ENCODE measurements at regions not wholly inside any gene's neighbourhood (a gene's known extent, or its start where the extent isn't known, plus 50 kb on each side); places are given as distances from the start of the nearest gene placed in this dataset.
"Not testable (repeated sequence)": the region's sequence is repeated elsewhere in the genome, so short reads cannot be mapped to it uniquely, and the experiment has no call there.

- Histone ChIP-seq H3K4me1 (ENCODE audit: insufficient read depth) (peaks cover 31% of the 10 kb centered on the region), H3K27me3 (no peaks in the 10 kb centered on the region), H3K27ac (peak overlapping the region; percentile 97 to 99), H3K36me3 (no peaks in the 10 kb centered on the region), H3K9me3 (no peaks in the 10 kb centered on the region), H3K4me3 (peak overlapping the region; percentile 54)
- DNase-seq: peak in 2 of 5 donors; percentile 42 to 51
- WGBS, 3 donors: 47 to 63% (median 56%) methylated on average over 5 of the region's 5 CpGs
- intact Hi-C loops (cut with DNase I): no loop called here
- TF ChIP-seq CTCF (IDR thresholded peaks at IDR 0.05) (no peak), POLR2A (IDR thresholded peaks at IDR 0.05) (no peak), EP300 (IDR thresholded peaks at IDR 0.05) (no peak)
Measured at GRCh38 chr22:46046299-46046685, 69.3 kb upstream of the WNT7B start.

DNA sequence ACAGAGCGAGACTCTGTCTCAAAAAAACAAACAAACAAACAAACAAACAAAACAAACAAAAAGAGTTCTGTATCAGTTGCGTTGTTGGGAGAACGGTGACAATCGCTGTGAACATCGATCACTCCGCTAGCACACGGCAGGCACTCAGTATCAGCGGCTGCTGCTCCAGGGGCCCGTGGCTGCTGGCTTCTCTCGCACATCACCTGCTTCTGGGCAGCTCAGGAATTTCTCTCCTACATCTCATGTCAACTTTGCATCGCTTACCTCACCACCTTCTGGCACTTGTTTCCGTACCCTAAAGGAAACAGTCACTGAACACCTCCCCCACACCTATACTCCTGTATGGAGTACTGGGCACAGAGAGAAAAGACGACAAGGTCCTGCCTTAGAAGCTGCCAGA is 70.3 kb upstream of the WNT7B start:
- WGBS, 3 donors: 85 to 90% (median 89%) methylated on average over 13 of the region's 13 CpGs
- peak overlapping the region; percentile 97 to 99 for H3K27ac ChIP-seq
- H3K4me1 ChIP-seq (ENCODE audit: insufficient read depth): peaks cover 34% of the 10 kb centered on the region
- H3K36me3 ChIP-seq: no peaks in the 10 kb centered on the region
- TF ChIP-seq CTCF (IDR thresholded peaks at IDR 0.05): no peak
- TF ChIP-seq POLR2A (IDR thresholded peaks at IDR 0.05): no peak
- no peak for TF ChIP-seq EP300 (IDR thresholded peaks at IDR 0.05)
- H3K4me3 ChIP-seq: no peak overlapping the region
- H3K27me3 ChIP-seq: no peaks in the 10 kb centered on the region
- peak in 3 of 5 donors; percentile 4 to 33 (median 17) for DNase-seq
- no peaks in the 10 kb centered on the region for H3K9me3 ChIP-seq
- intact Hi-C loops (cut with DNase I): no loop called here

GRCh38 chr22:46047841-46048595 is 71.1 kb upstream of the WNT7B start:
- Histone ChIP-seq H3K9me3 (no peaks in the 10 kb centered on the region), H3K4me3 (no peak overlapping the region), H3K27ac (peak overlapping the region in 1 of 2 donors; percentile 55), H3K36me3 (no peaks in the 10 kb centered on the region), H3K4me1 (ENCODE audit: insufficient read depth) (peaks cover 37% of the 10 kb centered on the region), H3K27me3 (no peaks in the 10 kb centered on the region)
- DNase-seq: peak in 3 of 5 donors; percentile 17 to 36 (median 26)
- TF ChIP-seq CTCF (IDR thresholded peaks at IDR 0.05) (no peak), POLR2A (IDR thresholded peaks at IDR 0.05) (no peak), EP300 (IDR thresholded peaks at IDR 0.05) (no peak)
- intact Hi-C loops (cut with DNase I): no loop called here
- WGBS, 3 donors: 73 to 75% (median 74%) methylated on average over 14 of the region's 14 CpGs

GRCh38 chr22:46048661-46049060 is 71.7 kb upstream of the WNT7B start:
- Histone ChIP-seq H3K27ac (peak overlapping the region in 1 of 2 donors; percentile 55), H3K4me1 (ENCODE audit: insufficient read depth) (peaks cover 34% of the 10 kb centered on the region)
- intact Hi-C loops (cut with DNase I); H3K36me3 ChIP-seq; H3K9me3 ChIP-seq; H3K4me3 ChIP-seq; H3K27me3 ChIP-seq: not testable (repeated sequence)
- WGBS, 3 donors: 83 to 89% (median 87%) methylated on average over 7 of the region's 7 CpGs
- peak in 2 of 5 donors; percentile 10 to 26 for DNase-seq

DNA sequence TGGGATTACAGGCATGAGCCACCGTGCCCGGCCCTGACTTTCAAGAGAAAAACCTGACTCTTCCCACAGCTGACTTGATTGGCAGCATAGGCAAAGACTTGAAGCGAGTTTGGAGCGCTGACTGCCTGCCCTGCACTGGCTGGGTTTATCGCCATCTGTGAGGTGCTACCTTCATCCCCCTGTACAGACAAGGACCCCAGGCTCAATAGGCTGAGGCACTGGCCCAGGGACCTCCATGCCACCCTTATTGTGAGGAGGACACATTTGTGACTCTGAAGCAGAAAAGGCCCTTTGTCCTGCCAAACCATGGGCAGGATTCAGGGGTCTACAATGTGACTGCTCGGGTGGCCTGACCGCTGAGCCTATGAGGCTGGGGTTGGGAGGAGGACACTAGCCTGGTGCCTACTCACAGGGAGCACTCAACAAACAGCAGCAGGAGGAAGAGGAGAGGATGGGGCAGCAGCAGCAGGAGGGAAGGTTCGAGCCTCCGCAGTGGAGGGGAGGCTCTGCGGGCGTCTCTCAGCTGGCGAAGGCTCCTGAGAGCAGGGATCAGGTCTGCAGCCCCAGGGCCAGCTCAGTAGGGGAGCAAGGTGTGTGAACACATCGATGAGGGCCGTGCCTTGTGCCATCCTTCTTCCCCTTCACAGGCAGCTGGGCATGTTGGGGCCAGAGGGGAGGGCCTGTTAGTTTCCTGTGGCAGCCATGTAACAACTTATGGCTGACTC is 72.9 kb upstream of the WNT7B start:
- H3K4me1 ChIP-seq (ENCODE audit: insufficient read depth): peaks cover 35% of the 10 kb centered on the region
- DNase-seq: peak in 3 of 5 donors; percentile 20 to 32 (median 31)
- peak overlapping the region; percentile 95 to 100 for H3K27ac ChIP-seq
- H3K4me3 ChIP-seq: no peak overlapping the region
- WGBS, 3 donors: 88 to 92% (median 91%) methylated on average over 13 to 14 of the region's 14 CpGs
- intact Hi-C loops (cut with DNase I): no loop called here
- H3K36me3 ChIP-seq: no peaks in the 10 kb centered on the region
- H3K27me3 ChIP-seq: no peaks in the 10 kb centered on the region
- no peaks in the 10 kb centered on the region for H3K9me3 ChIP-seq
- TF ChIP-seq EP300 (IDR thresholded peaks at IDR 0.05) (no peak), CTCF (IDR thresholded peaks at IDR 0.05) (no peak), POLR2A (IDR thresholded peaks at IDR 0.05) (no peak)

Data from ovary (tissue), 7 donors.